Stimulated activated CD4-positive, alpha-beta T cell treated with anti-CD3 and anti-CD28 coated beads, Interleukin-1b, Interleukin-23, amount 100 ng/mL, for 24 hours (primary cell): ENCODE measurements at regions not wholly inside any gene's neighbourhood (a gene's known extent, or its start where the extent isn't known, plus 50 kb on each side); places are given as distances from the start of the nearest gene placed in this dataset.

Experiments used
- DNase-seq, 4 experiments: peaks; one replicate each; pipeline ENCODE4 v3.0.0-alpha.2; 2020; ENCODE audit warnings: low read depth in 4 of 4, low spot score in 1 of 4

DNA sequence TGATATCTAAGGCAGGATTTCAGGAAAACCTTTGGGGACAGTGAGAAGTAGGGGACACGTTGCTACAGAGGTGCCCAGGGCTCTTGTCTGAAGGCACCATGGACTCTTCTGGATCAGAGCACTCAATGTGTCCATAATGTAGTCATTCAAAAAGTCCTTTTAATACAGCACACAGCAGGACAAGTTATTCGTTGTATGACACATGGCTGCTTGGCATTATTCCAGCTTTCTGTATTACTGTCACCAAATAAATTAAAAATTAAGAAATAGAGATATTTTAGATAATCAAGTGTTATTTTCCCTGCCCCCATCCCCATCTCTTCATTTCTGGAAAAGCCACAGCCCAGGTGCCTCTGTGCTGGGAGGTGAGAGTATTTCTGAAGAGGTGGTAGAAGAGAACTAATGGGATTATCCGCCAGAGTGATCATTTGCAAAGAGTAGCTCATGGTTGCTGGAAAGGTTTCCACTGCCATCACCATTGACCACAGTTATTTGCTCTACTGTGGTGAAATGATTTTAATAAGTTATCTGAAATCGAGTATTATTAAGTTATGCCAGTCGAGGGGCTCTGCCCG is 83.0 kb downstream of the CXCL12 start:
- no peak for DNase-seq

DNA sequence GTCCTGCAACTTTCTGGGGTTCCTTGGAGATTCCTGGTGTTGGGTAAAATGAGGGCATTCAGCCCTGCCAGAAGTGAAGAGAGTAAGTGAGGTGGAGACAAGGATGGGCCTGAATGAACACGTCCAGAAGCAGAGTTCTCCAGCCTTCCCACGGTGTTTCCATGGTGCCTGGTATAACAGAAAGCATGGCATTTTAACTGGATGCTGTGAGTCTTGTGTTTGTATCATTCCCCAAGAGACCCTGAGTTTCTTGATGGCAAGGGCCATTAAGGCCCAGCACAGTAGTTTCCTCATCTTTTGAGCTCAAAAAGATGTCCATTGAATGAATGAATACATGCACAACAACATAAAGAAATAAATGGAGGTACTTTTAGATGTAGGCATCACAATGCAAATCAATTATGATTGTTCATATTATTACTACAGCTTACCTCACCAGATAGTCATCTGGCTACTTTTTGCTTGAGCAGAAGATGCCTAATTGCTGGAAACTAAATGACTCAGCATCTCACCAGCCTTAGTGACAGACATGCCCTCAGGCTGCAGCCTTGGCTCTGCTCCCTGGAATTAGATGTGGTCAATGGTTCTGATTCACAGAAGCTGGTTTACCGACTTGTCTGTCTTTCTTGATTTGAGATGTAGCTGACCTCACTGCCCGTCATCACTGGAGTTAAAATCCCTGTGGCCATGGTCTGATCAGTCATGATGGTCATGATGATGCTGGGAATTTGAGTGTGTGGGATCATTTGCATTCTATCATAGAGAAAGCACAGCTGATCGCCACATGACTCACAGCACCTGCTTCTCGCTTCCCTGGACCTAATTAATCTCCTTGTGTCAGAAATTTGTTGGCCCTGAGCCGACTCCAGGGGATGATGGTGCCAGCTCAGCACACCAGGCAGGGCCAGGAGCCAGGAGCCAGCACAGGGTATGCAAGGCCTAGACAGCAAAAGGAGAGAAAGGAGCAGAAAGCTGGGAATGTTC is 83.9 kb downstream of the CXCL12 start:
- no peak for DNase-seq

DNA sequence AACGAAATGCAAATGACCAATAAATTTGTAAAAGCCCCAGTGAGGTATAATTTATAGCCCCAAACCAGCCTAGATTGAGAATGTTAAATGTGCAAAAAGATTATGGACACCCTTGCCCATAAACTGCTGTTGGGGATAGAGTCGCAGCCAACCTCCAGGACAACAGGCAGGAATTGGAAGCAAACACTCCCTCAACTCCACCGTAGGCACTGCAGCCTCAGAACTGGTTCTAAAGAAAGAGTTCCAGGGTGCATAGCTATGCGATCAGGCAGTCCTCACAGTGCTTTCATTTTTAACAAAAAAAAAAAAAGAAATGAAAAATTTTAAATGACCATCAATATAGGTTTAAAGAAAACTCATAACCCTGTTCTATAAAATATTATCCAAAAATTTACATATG is 86.2 kb downstream of the CXCL12 start:
- no peak for DNase-seq

DNA sequence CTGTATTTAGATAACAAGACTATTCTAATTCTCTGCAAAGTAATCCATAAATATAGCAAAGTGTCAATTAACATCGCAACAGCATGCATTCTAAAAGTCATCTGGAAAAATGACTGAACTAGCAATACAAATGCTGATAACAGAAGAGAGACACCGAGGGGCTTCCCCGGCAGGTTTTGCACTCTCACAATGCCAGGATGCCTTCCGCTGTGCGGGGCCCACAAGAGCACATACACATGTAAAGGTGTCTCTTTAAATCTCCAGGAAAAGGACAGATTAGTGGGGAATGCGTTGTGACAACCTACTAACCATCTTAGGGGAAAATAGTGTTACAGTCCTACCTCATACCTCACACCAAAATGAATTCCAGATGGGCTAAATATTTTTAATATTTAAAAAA is 86.9 kb downstream of the CXCL12 start:
- no peak for DNase-seq

DNA sequence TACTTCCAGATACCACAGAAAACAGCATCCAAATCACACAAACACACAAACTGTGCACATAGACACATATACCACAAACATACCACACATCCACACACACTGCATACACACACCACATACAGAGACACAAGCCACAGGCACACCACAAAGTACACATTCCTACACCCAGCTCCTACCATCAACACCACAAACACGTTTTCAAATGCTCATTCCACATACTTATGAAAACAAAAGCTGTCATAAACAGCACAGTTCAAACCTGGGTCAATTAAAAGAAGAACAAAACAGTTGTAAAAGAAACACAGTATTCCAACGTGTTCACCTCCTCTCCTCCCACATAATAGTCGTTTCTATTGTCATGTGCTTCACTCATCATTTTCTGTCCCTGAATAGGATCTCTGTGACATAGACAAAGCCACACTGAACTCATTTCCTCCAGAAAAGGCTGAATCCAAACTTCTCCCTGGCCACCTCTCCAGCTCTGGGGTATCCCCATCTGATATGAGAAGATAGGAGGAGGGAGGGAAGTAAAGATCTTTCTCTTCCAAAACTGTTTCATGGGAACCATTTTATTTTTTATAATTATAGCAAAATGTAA is 89.2 kb downstream of the CXCL12 start:
- DNase-seq: no peak

DNA sequence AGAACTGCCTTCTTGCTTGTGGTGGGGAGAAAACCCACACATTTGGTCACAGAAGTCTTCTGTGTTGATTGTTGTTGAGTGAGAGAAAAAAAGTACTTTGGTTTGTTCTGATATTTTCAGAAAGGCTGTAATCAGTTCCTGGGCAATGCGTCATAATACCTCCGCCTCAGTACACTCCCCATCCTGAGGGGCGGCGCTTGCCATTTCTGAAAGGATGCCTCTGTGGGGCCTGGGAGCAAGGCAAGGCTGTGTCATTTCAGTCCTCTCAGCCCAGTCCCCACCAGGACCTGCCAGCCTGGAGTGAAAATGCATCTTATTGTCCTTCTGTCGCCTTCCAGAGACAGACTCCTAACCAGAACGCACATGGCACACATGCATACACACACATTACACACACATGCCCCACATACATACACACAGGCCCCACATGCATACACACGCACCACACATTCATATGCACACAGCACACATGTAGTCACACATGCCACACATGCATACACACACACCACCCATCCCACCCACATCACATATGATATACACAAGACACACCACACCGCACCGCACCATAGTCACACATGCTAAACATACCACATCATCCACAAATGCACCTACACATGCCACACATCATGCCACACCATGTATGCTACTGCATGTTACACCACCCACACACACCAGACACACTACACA is 90.0 kb downstream of the CXCL12 start:
- no peak for DNase-seq

DNA sequence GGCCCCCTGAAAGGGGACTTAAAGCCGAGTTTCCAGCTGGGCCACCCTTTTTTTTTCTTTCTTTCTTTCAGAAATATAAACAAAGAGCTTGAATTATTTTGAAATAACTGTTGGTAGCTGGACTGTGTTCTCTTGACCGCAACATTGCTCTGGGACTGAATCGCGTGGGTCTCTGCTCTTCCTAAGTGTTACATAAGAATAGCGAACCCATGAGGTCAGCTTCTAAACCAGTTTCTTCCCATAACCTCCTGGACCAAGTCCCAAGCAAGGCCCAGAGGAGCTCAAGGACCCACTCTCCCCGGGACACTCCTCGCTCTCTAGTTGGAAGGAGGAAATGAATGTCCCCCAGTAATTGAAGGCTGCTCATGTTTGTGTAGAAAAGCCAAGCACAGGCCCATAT is 91.1 kb downstream of the CXCL12 start:
- no peak for DNase-seq

DNA sequence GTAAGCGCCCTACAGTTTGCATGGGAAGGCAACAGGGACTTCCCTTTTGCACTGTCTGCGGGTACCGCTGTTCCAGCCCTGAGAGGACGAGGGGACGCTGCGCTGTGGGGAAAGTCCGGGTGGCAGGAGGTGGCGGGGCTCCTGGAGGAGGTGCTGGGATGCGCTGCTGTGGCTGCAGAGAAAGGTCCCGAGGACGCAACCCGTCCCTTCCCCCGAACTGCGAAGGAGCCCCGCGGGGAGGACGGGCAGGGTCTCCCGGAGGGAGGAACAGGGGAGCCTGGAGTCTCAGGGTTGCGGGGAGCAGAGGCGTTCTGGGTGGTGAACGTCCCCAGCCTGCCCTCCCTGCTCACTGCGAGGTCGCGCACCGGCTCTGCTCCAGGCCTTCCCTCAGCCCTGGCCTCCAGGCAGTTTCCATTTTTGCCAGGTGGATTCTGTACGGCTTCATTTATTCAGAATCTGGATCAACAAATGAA is 91.6 kb downstream of the CXCL12 start:
- no peak for DNase-seq

DNA sequence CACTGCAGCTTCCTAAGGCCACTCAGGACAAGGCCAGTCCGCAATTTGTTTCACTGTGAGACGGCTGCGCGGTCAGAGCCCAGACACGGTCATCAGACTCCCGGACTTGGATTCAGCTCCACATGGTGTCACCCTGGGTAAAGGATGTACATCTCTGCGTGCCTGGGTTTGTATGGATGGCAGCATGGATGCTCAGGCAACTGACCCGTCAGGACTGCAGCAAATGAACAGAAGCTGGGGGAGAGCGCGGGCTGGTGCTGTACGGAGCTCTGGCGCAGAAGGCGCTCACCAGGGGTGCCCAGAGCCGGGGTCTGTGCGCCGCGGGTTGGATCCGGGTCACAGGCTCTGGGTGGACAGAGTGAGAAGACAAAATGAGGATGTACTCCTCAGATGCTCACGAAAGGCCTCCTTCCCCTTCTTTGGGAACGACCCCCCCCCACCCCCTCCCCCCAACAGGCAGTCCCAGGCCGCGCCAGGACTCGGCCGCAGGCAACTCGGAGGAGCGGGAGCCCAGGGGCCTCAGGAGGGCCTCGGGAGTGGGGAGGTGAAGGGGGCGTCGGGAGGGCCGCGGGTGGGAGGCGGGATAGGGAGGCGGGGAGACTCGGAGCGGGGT is 92.4 kb downstream of the CXCL12 start:
- no peak for DNase-seq

DNA sequence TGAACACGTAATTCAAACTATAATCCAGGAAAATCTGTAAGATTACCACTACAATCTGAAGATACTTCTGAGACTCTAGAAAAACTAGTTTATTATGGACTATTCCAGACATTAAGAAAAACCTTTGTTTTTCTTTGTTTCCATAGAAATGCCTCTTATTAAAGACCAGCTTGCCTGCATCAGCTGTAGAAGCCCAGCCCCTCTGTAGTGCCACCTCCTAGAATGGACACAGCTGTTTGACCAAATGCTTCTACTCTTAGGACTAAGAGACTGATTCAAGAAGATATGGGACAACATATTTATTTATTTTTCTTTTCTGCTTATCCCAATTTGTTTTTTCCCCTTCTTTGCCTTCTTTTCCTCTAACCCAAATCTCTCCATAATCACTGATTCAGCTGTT is 93.8 kb downstream of the CXCL12 start:
- DNase-seq: no peak

DNA sequence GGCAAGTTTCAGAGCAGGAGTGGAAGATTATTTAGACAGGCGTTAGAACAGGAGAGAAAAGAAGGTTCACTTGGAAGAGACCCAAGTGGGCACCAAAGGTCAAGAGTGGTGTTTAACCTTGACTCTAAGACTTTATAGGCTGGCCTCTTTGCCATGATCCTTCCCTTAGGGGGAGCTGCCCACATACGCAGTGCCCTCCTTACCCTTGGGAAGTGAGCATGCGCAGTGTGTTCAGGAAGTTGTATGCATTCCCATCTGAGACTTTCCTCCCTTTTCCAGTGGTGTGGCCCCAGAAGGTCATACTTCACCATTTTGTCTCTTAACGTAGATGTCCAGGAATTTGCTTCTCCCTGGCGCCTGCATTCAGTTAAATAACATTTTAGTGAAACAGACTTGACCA is 95.8 kb downstream of the CXCL12 start:
- DNase-seq: no peak

DNA sequence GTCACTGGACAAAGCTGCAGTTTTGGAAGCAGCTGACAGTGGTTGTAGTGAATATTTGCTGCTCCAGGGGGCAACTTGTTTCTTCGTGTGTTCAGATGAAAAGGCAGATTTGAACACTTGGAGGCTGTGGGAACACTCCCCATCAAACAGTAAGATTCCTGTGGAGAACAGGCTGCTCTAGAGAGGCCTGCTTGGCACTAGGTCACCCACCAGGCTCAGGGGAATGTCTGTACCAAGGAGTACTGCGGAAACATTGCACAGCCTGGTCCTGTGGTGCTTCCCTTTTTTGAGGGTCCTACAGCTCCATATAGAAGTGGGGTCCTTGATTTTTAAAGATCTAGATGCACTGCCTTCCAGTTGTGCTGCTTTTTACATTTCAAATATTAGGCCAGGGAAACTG is 97.5 kb downstream of the CXCL12 start:
- DNase-seq: no peak

DNA sequence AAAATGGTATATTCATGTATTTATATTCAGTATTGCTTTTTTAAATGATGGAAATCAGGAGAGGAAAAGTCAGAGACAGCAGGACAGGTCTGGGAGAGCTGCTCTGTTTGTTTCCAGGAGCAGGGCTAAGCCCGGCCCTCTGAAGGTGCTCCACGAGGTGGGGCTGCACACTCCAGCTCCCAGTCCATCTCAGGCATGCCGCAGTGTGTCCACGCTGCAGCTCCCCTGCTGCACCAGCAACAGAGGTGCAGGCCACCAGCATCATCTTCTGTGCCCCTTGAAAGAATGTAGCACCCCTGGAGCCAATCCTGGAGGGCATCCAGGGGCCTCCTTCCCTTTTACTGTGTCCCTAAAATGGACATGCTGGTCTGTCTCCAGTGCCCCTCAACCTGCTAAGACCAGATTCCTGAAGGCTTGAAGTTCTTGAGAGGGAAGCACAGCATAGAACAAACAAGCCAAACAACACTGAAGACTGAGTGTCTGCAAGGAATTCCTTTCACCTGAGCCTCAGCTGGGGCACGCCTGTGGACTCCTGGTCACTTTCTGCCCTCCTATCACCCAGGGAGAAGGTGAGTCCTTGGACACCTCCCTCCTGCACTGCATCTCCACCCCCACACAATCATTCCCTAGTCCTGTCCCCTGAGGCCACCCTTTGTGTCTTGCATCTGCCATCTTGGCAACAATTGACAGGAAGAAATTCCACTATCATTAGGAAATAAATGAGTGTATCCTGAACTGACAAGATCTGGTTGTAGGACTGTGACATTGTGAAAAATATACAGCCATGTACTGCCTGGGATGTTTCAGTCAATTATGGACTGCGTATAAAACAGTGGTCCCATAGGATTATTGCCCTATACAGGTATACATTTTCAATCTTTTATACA is 100.5 kb downstream of the CXCL12 start:
- DNase-seq: no peak

DNA sequence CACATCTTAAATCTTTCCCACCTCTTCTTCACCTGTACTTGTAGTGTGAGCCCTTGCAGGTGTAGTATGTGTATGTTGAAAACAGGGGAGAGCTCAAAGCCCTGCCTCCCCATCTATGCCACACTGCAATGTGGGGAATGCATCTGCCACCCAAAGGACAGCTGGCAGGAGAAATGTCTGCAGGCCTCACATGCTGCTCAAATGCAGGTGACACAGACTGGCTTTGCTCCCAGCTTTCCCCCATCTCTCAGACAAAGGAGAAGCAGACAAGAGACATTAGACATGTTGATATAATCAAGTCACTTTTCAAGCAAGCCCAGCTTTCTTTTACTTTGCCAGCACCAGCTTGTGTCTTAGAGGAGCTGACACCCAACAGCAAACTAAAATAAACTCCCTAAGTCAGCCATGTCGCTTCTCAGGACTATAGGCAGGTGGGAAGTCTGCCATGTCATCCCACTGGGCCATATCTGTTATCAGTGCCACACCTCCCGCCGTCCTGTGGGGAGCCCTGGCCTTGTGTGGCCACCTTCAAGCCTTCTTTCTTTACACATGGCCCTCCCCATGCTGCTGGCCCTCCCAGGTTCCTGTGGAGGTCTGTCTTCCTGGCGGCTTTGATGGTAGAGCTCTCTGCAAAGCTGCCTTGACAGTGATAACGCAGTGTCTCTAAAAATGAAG is 102.1 kb downstream of the CXCL12 start:
- DNase-seq: no peak

DNA sequence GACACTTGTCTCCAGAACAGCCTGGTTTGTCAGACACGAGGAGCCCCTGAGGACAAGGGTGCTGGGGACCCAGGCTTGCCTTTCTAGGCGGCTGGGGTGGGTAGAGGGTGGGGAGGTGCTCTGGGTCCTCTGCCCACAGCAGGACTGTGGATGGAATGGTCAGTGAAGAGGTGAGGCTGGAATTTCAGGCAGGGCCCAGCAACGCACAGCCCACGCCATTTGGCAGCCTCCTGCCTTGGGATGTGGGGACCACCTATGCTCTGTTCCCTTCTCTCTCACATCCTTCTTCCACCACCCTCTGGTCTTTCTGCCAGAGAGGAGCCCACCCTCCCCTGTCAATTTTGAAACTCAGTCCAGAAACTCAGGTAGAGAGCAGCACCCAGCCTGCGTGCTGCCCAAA is 103.2 kb downstream of the CXCL12 start:
- no peak for DNase-seq

DNA sequence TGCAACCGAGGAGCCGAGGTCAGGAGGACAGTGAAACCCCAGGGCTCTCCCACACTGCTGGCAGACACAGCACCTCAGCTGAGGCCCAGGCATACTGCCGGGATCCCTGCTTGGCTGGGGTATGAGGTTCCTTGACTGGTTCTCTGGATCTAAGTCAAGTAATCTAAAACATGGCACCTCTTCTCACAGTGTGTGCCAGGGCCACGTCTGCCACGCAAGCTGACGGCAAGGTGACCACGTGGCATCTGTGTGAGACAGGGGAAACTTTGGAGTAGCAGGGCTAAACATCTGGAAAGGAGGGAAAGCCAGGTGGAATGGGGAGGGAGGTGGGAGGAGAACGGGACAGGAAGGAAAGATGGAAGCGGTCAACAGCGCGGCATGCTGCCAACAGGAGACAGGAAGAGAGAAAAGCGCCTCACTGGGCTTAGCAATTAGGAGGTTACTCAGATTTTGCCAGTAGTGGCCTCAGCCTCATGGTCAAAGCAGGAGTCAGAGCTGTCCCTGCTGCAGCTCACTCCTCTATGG is 103.7 kb downstream of the CXCL12 start:
- DNase-seq: no peak

DNA sequence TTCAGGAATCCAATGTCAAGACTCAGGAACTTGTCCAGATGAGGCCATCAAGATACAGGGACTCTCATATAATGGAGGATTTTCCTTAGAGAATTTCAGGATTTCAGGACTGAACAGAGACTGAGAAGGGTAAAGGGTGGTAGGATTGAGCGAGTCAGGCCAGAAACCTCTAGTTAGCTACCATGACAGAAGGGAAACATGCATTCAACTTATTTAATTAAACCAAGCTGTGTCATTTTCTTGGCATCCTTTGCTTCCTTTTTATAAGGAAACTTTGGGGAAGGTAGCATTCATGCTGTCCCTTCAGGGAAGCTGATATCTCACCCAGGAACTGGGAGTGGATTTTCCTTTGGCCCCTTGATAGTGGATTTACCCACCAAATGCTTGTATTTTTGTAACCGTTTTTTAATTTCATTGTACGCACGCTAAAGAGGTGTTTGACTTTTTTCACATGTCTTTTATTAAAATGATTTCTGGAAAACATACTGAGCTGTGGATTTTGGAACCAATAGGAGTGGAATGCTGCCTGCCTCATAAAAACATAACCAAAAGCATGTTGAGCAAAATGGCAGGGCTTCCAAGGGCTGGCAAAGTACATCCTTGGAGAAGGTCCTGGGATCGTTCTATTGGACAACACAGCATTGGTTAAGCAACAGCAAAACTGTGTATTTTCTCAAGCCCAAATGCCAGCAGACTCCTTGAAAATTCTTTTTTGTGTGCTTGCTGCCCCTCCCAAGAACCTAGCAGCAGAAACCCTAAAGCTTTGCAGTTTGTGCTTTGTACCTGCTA is 104.5 kb downstream of the CXCL12 start:
- no peak for DNase-seq

DNA sequence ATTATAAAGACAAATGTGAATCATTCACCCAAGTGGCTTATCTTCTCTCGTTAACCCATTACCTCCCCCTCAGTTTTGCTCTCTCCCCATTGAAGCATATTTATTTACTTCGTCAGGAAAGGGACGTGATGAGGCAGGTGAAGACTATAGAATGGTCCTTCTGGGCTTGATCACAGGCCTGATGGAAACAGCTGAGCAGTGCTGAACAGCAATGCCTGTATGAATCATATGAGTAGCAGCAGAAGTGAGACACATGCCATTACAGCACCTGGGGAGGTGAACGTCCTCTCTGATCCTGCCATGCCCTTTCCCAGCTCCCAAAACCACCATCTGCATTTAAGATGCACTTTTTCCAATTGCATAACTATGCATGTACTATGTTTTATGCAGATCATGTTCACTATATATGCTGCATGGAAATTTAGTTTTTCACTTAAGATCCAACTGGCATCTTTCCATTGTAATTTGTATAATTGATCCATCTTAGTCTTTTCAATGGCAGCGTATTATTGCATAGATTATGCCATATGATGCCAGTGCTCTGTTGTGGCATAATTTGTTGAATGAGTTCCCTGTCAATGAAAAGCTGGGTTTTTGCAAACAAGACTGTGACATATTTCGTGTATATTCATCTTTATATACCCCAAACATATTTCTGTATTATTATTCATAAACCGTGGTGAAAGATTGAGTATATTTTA is 105.3 kb downstream of the CXCL12 start:
- DNase-seq: no peak
